LNCaP clone FGC (cell line): ENCODE measurements at regions not wholly inside any gene's neighbourhood (a gene's known extent, or its start where the extent isn't known, plus 50 kb on each side); places are given as distances from the start of the nearest gene placed in this dataset.

Experiments
- DNase-seq: peaks from one replicate; pipeline ENCODE4 v3.0.0-alpha.2; 2011; ENCODE audit warnings: low read depth
- H3K4me3 ChIP-seq: 2 replicates; pipeline ENCODE4 v1.5.1; 2011; ENCODE audit warnings: mild to moderate bottlenecking, low read depth, low read length, control low read depth
- TF ChIP-seq, protein P1 (sequence below): IDR thresholded peaks from 2 replicates; pipeline ENCODE4 v1.5.1; 2012; ENCODE audit warnings: mild to moderate bottlenecking; ENCODE audit not compliant: control insufficient read depth, insufficient read depth; ENCODE audit errors: extremely low read depth

DNA sequence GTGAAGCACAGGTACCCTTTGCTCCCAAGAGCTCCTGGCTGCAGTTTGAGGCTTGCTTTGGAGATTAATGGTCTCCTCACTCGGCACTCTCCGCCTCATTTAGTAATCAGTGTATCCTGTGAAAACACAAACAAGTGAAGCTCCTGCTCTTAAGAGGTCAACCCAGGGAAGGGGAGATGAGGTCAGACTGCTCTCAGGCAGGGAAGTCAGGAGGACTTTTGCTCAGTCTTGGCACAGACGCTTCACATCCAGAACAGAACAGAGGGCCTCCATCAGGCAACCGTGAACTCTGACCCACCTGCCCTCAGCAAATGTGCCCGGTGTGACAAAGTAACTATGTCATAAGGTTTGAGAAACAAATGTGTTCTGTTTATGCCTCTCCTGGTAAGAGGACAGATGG, 428.8 kb upstream of the JARID2 start:
- TF ChIP-seq, protein P1, sequence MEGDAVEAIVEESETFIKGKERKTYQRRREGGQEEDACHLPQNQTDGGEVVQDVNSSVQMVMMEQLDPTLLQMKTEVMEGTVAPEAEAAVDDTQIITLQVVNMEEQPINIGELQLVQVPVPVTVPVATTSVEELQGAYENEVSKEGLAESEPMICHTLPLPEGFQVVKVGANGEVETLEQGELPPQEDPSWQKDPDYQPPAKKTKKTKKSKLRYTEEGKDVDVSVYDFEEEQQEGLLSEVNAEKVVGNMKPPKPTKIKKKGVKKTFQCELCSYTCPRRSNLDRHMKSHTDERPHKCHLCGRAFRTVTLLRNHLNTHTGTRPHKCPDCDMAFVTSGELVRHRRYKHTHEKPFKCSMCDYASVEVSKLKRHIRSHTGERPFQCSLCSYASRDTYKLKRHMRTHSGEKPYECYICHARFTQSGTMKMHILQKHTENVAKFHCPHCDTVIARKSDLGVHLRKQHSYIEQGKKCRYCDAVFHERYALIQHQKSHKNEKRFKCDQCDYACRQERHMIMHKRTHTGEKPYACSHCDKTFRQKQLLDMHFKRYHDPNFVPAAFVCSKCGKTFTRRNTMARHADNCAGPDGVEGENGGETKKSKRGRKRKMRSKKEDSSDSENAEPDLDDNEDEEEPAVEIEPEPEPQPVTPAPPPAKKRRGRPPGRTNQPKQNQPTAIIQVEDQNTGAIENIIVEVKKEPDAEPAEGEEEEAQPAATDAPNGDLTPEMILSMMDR = no peak

DNA sequence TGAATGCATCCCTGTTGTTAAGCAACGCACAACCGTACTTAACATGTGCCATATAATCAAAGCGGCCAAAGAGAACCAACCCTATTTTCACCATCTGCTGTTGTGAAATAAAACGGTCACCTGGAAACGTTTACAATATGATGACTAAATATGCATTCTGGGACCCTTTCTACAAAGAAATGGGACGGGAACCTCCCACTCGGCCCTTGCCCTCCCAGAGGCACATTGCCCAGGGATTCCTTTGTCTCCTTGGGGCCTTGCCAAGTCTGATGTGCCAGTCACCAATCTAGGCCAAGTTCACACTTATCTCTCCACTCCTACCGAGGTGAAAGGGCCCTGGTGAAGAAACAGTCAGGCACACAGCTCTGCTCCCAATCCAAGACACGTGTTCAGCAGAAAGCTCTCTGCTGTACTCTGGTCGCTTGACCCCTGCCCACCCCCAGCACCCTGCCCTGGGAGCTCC, 427.4 kb upstream of the JARID2 start:
- no peak overlapping the region for H3K4me3 ChIP-seq
- TF ChIP-seq, protein P1 = no peak
- no peak for DNase-seq

More for the DNA sequence above, 428.8 kb upstream of the JARID2 start:
- no peak for DNase-seq
- no peak overlapping the region for H3K4me3 ChIP-seq

DNA sequence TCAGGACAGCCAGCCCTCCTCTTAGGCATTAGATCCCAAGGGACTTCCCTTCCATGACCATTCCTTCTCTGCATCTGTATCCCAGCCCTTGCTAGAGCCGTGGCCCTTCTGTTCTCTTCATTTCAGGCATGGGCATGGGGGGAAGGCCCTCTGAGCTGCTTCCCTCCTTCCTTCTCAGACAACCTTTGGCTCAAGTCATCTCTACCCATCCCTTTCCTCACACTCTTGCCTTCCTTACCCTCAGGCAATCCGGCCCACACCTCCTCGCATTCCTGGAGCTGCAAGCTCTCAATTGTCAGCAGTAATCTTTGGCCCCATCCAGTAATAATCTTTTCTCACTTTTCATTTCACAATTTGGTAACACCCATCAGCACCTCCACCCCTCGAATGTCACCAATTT, 426.9 kb upstream of the JARID2 start:
- no peak for DNase-seq
- TF ChIP-seq, protein P1 = no peak
- no peak overlapping the region for H3K4me3 ChIP-seq

DNA sequence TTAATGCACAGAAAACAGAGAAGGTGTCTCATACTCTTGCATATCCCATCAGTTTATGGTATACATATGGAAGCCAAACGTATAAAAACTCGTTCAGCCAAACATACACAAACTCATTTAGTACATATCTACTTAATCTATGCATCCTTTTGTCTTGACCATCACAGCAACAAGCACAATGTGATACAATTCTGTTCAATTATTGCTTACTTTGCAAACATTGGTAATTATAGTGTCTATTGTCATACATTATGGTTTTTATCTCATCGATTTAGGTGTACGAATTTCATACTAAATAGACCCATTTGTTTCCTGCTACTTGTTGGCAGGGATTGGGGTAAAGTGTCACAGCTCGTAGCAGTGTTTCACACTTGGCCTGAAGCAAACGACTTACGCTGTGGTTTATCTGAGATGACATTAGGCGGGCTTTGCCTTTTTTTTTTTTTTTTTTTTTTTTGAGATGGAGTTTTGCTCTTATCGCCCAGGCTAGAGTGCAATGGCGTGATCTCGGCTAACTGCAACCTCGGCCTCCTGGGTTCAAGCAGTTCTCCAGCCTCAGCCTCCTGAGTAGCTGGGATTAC, 425.9 kb upstream of the JARID2 start:
- no peak for DNase-seq
- H3K4me3 ChIP-seq = no peak overlapping the region
- TF ChIP-seq, protein P1 = no peak

DNA sequence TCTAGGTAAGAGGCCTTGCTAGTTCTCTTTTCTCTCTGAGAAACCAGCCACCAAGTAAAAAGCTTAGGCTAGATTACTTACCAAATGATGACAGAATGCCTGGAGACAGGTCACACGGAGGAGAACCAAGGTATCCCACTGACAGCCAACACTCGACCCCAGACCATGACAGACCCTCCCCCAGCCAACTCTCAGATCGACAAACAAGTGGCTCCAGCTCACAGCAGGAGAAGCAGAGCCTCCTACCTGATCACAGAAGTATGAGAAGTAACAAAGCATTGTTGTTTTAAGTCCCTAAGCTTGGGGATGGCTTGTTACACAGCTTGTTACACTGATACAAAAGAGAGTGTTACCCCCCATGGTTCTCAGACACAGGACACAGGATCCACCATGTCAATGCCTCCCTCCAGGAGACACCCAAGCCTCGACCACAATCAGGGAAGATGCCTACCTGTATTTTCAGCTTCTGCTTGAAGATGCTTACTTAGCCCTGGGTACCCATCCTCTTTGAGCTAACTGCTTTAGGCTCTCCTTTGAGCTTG, 423.8 kb upstream of the JARID2 start:
- no peak overlapping the region for H3K4me3 ChIP-seq
- no peak for DNase-seq
- TF ChIP-seq, protein P1 = no peak

DNA sequence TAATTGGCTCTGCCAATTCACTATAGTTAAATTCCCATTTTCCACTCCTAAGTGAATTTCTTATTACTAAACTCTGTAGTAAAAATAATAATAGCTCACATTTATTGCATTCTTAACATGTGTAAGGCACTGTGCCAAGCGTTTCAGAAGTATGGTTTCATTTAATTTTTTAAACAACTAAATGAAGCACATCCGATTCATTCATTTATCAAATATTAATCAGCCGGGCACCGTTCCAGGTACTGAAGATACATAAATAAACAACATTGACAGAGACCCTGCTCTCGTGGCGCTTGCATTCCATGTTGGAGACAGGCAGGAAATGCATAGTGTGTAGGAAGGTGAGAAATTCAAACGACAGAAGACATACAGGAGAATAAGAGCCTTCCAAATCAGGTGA, 423.2 kb upstream of the JARID2 start:
- H3K4me3 ChIP-seq = no peak overlapping the region
- TF ChIP-seq, protein P1 = no peak
- DNase-seq = no peak

DNA sequence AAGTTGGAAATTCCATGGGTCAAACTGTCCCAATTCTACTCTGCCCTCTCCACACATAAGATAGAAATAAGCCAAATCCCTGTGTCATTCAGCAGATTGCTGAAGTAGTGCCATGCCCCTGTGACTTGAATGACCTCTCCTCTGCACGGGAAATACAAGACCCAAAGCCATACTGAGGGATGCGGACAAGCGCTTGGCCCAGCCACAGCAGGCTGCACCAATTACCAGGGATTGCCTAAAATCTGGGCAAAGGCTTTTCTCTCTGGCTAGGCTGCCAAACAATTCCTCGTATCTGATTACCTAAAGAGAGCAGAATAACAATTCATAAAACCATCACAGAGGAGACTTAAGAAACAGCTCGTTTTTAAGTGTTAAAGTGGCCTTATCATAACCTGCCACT, 421.8 kb upstream of the JARID2 start:
- H3K4me3 ChIP-seq = no peak overlapping the region
- DNase-seq = no peak
- TF ChIP-seq, protein P1 = no peak
